ENCODE measurements at regions not wholly inside any gene's neighbourhood (a gene's known extent, or its start where the extent isn't known, plus 50 kb on each side); places are given as distances from the start of the nearest gene placed in this dataset.

GRCh38 chr1:9434247-9435152, 104.8 kb upstream of the SLC25A33 start:
- peaks cover 7% of the 10 kb centered on the region for H3K4me1 ChIP-seq (ENCODE audit: control insufficient read depth, insufficient read depth, low read length)

GRCh38 chr1:9435153-9435636, 104.1 kb upstream of the SLC25A33 start:
- peaks cover 5% of the 10 kb centered on the region for H3K4me1 ChIP-seq (ENCODE audit: control insufficient read depth, insufficient read depth, low read length)

More at GRCh38 chr1:9434247-9435152, 104.8 kb upstream of the SLC25A33 start:
- Histone ChIP-seq H3K27me3 (ENCODE audit: control insufficient read depth, insufficient read depth, low read length) (no peaks in the 10 kb centered on the region), H3K9ac (ENCODE audit: low read length) (no peak overlapping the region), H3K4me3 (ENCODE audit: low read length) (no peak overlapping the region), H3K36me3 (ENCODE audit: control insufficient read depth, insufficient read depth, low read length) (no peaks in the 10 kb centered on the region), H3K9me3 (ENCODE audit: control insufficient read depth, low read length) (no peaks in the 10 kb centered on the region)

GRCh38 chr1:9435854-9436640, 103.2 kb upstream of the SLC25A33 start:
- Histone ChIP-seq H3K36me3 (ENCODE audit: control insufficient read depth, insufficient read depth, low read length) (no peaks in the 10 kb centered on the region), H3K9me3 (ENCODE audit: control insufficient read depth, low read length) (no peaks in the 10 kb centered on the region), H3K27me3 (ENCODE audit: control insufficient read depth, insufficient read depth, low read length) (no peaks in the 10 kb centered on the region), H3K4me1 (ENCODE audit: control insufficient read depth, insufficient read depth, low read length) (peaks cover 5% of the 10 kb centered on the region), H3K4me3 (ENCODE audit: low read length) (no peak overlapping the region), H3K9ac (ENCODE audit: low read length) (no peak overlapping the region)

More at GRCh38 chr1:9435153-9435636, 104.1 kb upstream of the SLC25A33 start:
- Histone ChIP-seq H3K36me3 (ENCODE audit: control insufficient read depth, insufficient read depth, low read length) (no peaks in the 10 kb centered on the region), H3K9me3 (ENCODE audit: control insufficient read depth, low read length) (no peaks in the 10 kb centered on the region), H3K9ac (ENCODE audit: low read length) (no peak overlapping the region), H3K27me3 (ENCODE audit: control insufficient read depth, insufficient read depth, low read length) (no peaks in the 10 kb centered on the region), H3K4me3 (ENCODE audit: low read length) (no peak overlapping the region)

DNA sequence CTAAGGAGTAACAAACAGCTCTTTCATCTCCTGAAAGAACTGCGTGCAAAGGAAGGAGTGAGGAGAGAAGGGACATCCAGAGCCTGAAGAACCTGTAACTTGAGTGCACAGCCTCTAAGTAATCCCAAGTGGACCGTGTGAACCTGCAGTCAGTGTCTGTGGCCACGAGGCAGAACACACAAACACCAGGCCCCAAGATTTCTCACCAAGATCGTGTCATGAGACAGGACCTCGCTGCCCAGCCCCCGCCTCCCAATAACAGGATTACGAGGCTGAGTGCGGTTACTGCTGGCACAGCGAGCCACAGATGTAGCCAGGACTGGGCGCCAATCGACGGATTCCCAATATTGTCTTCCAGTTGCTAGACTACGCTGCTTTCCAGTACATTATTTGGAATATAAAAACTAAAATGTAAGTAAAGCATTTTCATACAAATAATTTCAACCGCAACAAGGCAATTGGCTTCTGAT, 101.3 kb upstream of the SLC25A33 start:
- Histone ChIP-seq H3K4me3 (ENCODE audit: low read length) (no peak overlapping the region), H3K36me3 (ENCODE audit: control insufficient read depth, insufficient read depth, low read length) (no peaks in the 10 kb centered on the region), H3K9ac (ENCODE audit: low read length) (no peak overlapping the region), H3K9me3 (ENCODE audit: control insufficient read depth, low read length) (no peaks in the 10 kb centered on the region), H3K27me3 (ENCODE audit: control insufficient read depth, insufficient read depth, low read length) (no peaks in the 10 kb centered on the region), H3K4me1 (ENCODE audit: control insufficient read depth, insufficient read depth, low read length) (peaks cover 5% of the 10 kb centered on the region)

- Histone ChIP-seq H3K9ac (ENCODE audit: low read length) (no peak overlapping the region), H3K9me3 (ENCODE audit: control insufficient read depth, low read length) (no peaks in the 10 kb centered on the region), H3K4me1 (ENCODE audit: control insufficient read depth, insufficient read depth, low read length) (peaks cover 5% of the 10 kb centered on the region), H3K27me3 (ENCODE audit: control insufficient read depth, insufficient read depth, low read length) (no peaks in the 10 kb centered on the region), H3K4me3 (ENCODE audit: low read length) (no peak overlapping the region), H3K36me3 (ENCODE audit: control insufficient read depth, insufficient read depth, low read length) (no peaks in the 10 kb centered on the region)
These were observed 100.7 kb upstream of the SLC25A33 start for GRCh38 chr1:9438431-9439073.

GRCh38 chr1:9439074-9439761, 100.0 kb upstream of the SLC25A33 start:
- H3K4me3 ChIP-seq (ENCODE audit: low read length), result no peak overlapping the region
- no peak overlapping the region for H3K9ac ChIP-seq (ENCODE audit: low read length)
- H3K4me1 ChIP-seq (ENCODE audit: control insufficient read depth, insufficient read depth, low read length), result peaks cover 5% of the 10 kb centered on the region
- no peaks in the 10 kb centered on the region for H3K27me3 ChIP-seq (ENCODE audit: control insufficient read depth, insufficient read depth, low read length)
- no peaks in the 10 kb centered on the region for H3K36me3 ChIP-seq (ENCODE audit: control insufficient read depth, insufficient read depth, low read length)
- H3K9me3 ChIP-seq (ENCODE audit: control insufficient read depth, low read length), result no peaks in the 10 kb centered on the region

GRCh38 chr1:9440261-9440660, 99.0 kb upstream of the SLC25A33 start:
- Histone ChIP-seq H3K9me3 (ENCODE audit: control insufficient read depth, low read length) (no peaks in the 10 kb centered on the region), H3K36me3 (ENCODE audit: control insufficient read depth, insufficient read depth, low read length) (no peaks in the 10 kb centered on the region), H3K9ac (ENCODE audit: low read length) (no peak overlapping the region), H3K4me1 (ENCODE audit: control insufficient read depth, insufficient read depth, low read length) (no peaks in the 10 kb centered on the region), H3K4me3 (ENCODE audit: low read length) (no peak overlapping the region), H3K27me3 (ENCODE audit: control insufficient read depth, insufficient read depth, low read length) (no peaks in the 10 kb centered on the region)

DNA sequence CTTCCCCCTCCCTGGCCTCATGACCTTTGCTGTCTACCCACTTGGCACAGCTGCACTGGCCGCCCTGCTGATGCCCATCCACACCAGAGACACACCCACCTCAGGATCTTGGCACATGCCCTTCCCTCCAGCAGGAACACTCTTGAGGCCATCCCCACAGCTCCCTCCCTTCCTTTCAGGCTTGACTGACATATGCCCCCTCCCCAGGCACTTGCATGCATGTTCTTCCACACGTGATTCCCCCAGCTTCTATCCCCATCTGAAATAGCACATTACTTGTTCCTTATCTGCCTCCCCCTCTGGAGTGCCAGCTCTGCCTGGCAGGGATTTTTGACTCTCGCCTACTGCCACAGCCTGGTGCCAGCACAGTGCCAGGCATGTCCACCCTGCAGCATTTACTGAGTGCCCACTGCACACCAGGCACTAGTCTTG, 98.5 kb upstream of the SLC25A33 start:
- H3K9ac ChIP-seq (ENCODE audit: low read length), result no peak overlapping the region
- H3K9me3 ChIP-seq (ENCODE audit: control insufficient read depth, low read length), result no peaks in the 10 kb centered on the region
- no peaks in the 10 kb centered on the region for H3K36me3 ChIP-seq (ENCODE audit: control insufficient read depth, insufficient read depth, low read length)
- no peak overlapping the region for H3K4me3 ChIP-seq (ENCODE audit: low read length)
- H3K27me3 ChIP-seq (ENCODE audit: control insufficient read depth, insufficient read depth, low read length), result no peaks in the 10 kb centered on the region
- no peaks in the 10 kb centered on the region for H3K4me1 ChIP-seq (ENCODE audit: control insufficient read depth, insufficient read depth, low read length)

- Histone ChIP-seq H3K9me3 (ENCODE audit: control insufficient read depth, low read length) (no peaks in the 10 kb centered on the region), H3K9ac (ENCODE audit: low read length) (no peak overlapping the region), H3K27me3 (ENCODE audit: control insufficient read depth, insufficient read depth, low read length) (no peaks in the 10 kb centered on the region), H3K4me1 (ENCODE audit: control insufficient read depth, insufficient read depth, low read length) (no peaks in the 10 kb centered on the region), H3K4me3 (ENCODE audit: low read length) (no peak overlapping the region), H3K36me3 (ENCODE audit: control insufficient read depth, insufficient read depth, low read length) (no peaks in the 10 kb centered on the region)
These were observed 97.7 kb upstream of the SLC25A33 start for GRCh38 chr1:9441451-9442133.

DNA sequence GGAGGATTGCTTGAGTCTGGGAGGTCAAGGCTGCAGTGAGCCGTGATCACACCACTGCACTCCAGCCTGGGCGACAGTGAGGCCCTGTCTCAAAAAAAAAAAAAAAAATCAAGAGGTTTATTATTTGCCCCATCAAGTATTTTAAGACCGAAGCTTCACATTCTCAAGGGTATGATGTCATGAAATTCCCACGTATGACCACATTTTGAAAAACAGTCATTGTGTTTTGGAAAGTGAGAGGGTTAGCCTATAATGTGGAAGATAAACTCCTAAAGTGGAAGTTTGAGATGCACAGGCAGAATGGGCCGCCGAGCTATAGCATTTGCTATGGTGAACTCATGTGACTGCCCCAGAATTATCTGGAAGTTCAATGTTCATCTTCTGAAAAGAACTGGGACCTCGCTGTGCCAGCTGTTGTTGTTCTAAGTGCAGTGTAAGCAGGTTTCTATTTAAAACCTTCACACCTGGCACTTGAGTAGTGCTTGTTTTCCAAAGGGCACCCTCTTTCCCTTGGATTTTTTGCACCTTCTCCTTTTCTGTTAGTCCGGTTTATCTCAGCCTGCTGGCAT, 96.9 kb upstream of the SLC25A33 start:
- Histone ChIP-seq H3K36me3 (ENCODE audit: control insufficient read depth, insufficient read depth, low read length) (no peaks in the 10 kb centered on the region), H3K4me1 (ENCODE audit: control insufficient read depth, insufficient read depth, low read length) (no peaks in the 10 kb centered on the region), H3K4me3 (ENCODE audit: low read length) (no peak overlapping the region), H3K9me3 (ENCODE audit: control insufficient read depth, low read length) (no peaks in the 10 kb centered on the region), H3K27me3 (ENCODE audit: control insufficient read depth, insufficient read depth, low read length) (no peaks in the 10 kb centered on the region), H3K9ac (ENCODE audit: low read length) (no peak overlapping the region)

GRCh38 chr1:9442986-9443385, 96.3 kb upstream of the SLC25A33 start:
- H3K4me1 ChIP-seq (ENCODE audit: control insufficient read depth, insufficient read depth, low read length), result no peaks in the 10 kb centered on the region
- H3K4me3 ChIP-seq (ENCODE audit: low read length), result no peak overlapping the region
- no peak overlapping the region for H3K9ac ChIP-seq (ENCODE audit: low read length)
- H3K36me3 ChIP-seq (ENCODE audit: control insufficient read depth, insufficient read depth, low read length), result no peaks in the 10 kb centered on the region
- H3K9me3 ChIP-seq (ENCODE audit: control insufficient read depth, low read length), result no peaks in the 10 kb centered on the region
- H3K27me3 ChIP-seq (ENCODE audit: control insufficient read depth, insufficient read depth, low read length), result no peaks in the 10 kb centered on the region

All from mucosa of stomach (tissue), 1 donor.